ENCODE measurements at regions not wholly inside any gene's neighbourhood (a gene's known extent, or its start where the extent isn't known, plus 50 kb on each side); places are given as distances from the start of the nearest gene placed in this dataset.

DNA sequence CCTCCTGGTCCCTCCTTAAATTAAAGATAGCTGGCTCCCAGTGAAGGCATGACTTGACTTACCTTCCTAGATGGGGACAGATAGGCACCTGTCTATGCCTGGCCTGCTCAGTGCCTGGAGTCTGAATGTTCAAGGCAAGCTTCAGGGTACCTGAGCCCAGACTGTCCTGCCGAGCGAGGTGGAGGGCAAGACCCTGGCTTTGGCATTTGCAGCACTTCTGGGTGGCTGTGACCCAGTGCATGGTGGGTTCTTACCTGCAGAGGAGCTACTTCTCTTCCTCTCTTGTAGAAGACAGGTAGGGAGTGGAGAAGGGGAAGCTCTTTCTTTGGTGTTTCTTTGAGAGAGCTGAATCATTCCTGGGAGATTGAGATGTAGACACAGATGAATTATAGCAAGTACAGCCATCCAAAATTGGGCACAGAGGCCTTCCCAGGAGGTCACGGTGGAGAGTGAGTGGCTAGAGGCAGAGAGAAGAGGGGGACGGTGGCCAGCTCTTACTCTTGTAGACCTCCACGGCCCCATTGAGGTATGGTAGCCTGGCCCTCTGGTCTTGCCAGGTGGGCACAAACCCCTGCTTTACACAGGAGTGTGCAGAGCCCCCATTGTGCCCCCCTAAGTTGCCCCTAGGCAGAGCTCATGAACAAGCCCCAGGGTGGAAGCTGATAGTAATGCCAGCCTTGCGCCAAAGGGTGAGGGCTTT, 402.5 kb upstream of the TPM1 start:
- TF ChIP-seq, protein P1, sequence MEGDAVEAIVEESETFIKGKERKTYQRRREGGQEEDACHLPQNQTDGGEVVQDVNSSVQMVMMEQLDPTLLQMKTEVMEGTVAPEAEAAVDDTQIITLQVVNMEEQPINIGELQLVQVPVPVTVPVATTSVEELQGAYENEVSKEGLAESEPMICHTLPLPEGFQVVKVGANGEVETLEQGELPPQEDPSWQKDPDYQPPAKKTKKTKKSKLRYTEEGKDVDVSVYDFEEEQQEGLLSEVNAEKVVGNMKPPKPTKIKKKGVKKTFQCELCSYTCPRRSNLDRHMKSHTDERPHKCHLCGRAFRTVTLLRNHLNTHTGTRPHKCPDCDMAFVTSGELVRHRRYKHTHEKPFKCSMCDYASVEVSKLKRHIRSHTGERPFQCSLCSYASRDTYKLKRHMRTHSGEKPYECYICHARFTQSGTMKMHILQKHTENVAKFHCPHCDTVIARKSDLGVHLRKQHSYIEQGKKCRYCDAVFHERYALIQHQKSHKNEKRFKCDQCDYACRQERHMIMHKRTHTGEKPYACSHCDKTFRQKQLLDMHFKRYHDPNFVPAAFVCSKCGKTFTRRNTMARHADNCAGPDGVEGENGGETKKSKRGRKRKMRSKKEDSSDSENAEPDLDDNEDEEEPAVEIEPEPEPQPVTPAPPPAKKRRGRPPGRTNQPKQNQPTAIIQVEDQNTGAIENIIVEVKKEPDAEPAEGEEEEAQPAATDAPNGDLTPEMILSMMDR (conservative IDR thresholded peaks at IDR 0.05) = no peak
- TF ChIP-seq ZFX (IDR thresholded peaks at IDR 0.05) = no peak
- H3K27ac ChIP-seq = no peak overlapping the region

DNA sequence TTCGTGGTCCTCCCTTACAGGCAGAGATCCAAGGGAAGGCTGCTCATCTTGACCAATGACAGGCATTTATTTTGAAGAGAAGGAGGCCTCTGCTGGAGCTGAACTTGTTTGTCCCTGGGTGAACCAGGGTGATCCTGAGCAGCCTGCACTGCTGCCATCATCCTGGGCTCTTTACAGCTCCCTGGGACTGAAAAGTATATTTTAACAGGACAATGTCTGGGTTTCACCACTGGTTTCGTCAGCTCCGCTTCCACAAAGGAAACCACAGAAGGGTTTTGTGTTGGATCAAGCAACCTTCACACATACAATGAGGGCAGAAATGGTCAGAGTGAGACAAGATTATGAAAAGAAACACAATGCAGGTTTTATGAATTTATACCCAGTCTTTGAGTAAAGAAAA, 400.7 kb upstream of the TPM1 start:
- no peak for TF ChIP-seq ZFX (IDR thresholded peaks at IDR 0.05)
- TF ChIP-seq, protein P1 (conservative IDR thresholded peaks at IDR 0.05) = no peak
- no peak overlapping the region for H3K27ac ChIP-seq

DNA sequence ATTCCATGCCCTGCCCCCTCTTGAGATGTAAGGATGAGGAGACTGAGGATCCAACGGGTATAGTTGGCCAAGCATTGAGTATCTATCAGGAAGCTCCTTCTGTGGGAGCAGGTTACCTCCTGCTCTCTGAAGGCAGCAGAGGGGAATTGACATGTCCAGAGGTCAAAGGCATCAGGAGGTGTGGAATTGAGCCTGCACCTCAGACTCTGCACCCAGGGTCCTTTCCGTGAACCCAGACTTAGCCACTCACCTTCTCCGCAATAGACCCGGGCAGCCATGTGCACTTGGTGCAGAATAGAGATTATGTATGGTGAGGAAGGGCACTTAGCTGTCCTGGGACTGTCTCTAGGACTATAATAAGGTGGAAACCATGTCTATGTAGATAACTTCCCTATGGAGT, 399.0 kb upstream of the TPM1 start:
- no peak overlapping the region for H3K27ac ChIP-seq
- TF ChIP-seq, protein P1 (conservative IDR thresholded peaks at IDR 0.05) = no peak
- no peak for TF ChIP-seq ZFX (IDR thresholded peaks at IDR 0.05)

DNA sequence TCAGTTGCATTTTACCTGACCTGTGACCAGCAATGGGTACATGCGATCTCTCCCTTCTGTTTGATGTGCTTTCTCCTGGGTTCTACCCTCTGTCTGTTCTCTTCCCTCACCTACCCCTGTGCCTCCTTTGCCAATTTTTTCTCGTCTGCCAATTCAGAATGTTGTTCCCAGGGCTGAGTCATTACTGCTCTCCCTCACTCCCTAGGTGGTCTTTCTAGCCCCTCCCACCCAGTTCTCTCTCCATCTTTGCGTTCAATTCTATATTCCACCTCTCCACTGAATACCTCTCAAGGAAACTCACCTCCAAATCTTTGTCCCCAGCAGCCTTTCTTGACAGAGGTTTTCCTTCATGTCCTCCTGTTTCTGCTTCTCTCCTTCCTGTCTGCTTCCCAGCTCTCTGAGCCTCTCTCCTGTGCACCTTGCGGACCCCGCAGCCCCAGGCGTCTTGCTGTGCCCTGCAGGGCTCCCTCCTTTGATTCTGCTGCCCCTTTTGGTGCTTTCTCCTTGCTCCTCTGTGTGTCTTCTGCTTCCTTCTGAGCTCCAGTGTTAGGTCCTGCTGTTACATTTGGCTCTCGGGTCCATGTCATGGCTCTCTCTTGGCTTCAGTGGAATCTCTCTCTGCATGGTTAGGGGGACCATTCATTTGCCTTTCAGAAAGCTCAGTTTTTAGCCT, 398.2 kb upstream of the TPM1 start:
- TF ChIP-seq, protein P1 (conservative IDR thresholded peaks at IDR 0.05) = no peak
- TF ChIP-seq ZFX (IDR thresholded peaks at IDR 0.05) = no peak
- H3K27ac ChIP-seq = no peak overlapping the region

DNA sequence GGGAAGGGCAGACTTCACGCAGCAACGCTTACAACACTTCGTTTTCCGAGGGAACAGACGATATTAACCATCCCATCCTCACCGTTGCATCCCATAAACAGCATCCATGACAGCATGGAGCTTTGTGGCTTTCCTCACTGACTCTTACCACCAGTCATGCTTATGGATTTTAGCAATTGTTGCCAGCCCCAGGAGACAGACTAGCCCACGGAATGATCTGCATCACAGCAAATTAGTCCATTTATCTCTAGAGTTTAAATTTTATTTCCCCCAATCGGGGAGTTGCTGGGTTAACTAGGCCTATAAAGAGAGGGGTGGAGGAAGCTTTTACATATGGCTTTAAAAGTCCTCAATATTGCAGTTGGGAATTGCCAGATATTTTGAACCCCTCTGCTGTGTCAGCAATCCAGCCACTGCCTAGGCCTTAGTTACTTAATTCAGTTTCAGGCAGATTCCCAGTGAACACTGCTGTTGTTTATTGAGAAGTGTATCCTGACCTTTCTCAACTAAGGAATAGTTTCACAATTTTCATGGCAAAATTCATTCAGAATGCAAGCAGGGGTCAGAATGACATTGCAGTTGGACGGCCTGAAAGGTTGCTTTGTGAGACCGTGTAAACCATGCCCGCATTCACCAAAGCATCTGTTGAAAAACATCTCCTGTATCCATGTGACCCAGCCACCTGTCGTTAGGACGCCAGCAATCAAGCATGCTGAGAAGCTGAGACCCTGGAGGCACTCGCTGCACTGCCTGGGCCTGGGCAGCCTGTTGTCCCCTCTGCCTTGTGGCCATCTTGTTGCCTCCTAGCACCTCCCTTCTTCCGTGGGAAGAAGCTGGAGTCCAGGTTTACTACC, 397.4 kb upstream of the TPM1 start:
- H3K27ac ChIP-seq = no peak overlapping the region
- TF ChIP-seq, protein P1 (conservative IDR thresholded peaks at IDR 0.05) = no peak
- TF ChIP-seq ZFX (IDR thresholded peaks at IDR 0.05) = no peak

DNA sequence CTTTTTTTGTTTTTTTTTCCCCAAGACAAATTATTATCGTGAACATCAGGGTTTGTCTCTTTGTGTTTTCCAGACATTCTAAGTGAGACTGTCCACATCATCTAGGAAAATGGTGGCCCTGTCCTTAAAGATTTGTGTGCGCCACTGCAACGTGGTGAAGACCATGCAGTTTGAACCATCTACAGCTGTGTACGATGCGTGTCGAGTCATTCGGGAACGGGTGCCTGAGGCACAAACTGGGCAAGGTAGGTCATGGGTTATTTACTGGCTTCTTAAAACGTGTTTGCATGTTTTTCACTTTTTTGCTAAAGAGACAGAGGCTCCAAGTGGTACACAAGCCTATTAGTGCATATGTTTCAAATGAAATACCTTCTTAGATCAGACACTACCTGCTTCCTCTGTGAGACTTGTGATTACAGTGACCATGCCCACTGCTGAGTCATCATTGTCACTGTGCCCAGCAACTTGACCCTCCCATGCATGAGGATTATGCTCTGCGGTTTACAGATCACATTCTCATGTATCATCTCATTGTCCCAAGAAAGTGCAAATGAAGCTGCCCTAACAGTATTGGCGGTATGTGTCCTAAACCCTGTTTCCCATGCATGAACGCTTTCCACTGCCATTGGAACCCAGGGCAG, 395.2 kb upstream of the TPM1 start:
- TF ChIP-seq, protein P1 (conservative IDR thresholded peaks at IDR 0.05) = no peak
- no peak for TF ChIP-seq ZFX (IDR thresholded peaks at IDR 0.05)
- peak overlapping the region; percentile 50 for H3K27ac ChIP-seq
